ENCODE measurements at regions not wholly inside any gene's neighbourhood (a gene's known extent, or its start where the extent isn't known, plus 50 kb on each side); places are given as distances from the start of the nearest gene placed in this dataset.

DNA sequence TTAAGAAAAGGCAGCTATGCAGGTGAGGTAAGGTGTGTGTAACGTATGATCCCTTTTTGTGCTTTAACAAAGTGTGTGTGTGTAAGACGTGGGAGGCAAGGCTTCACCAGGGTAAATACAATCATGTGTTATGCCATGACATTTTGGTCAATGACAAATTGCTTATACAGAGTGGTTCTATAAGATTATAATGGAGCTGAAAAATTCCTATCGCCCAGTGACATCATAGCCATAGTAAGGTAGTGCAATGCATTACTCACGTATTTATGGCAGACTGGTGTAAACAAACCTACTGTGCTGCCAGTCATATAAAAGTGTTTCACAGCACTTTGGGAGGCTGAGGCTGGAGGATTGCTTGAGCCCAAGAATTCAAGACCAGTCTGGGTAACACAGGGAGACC is 60.2 kb upstream of the LCTL start:
- TF ChIP-seq, protein P1, sequence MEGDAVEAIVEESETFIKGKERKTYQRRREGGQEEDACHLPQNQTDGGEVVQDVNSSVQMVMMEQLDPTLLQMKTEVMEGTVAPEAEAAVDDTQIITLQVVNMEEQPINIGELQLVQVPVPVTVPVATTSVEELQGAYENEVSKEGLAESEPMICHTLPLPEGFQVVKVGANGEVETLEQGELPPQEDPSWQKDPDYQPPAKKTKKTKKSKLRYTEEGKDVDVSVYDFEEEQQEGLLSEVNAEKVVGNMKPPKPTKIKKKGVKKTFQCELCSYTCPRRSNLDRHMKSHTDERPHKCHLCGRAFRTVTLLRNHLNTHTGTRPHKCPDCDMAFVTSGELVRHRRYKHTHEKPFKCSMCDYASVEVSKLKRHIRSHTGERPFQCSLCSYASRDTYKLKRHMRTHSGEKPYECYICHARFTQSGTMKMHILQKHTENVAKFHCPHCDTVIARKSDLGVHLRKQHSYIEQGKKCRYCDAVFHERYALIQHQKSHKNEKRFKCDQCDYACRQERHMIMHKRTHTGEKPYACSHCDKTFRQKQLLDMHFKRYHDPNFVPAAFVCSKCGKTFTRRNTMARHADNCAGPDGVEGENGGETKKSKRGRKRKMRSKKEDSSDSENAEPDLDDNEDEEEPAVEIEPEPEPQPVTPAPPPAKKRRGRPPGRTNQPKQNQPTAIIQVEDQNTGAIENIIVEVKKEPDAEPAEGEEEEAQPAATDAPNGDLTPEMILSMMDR (IDR thresholded peaks at IDR 0.05; ENCODE audit: low read depth, low read length), result no peak
- no peak for TF ChIP-seq EZH2phosphoT487 (IDR thresholded peaks at IDR 0.05; ENCODE audit: low read depth)

All from OCI-LY3 (cell line).